Fibroblast of lung (primary cell): ENCODE measurements at regions not wholly inside any gene's neighbourhood (a gene's known extent, or its start where the extent isn't known, plus 50 kb on each side); places are given as distances from the start of the nearest gene placed in this dataset.

ENCODE experiments used
- CTCF ChIP-seq, 2 donors: IDR thresholded peaks in 1 of 2; conservative IDR thresholded peaks in 1 of 2; 1 replicate in 1 of 2; 2 replicates in 1 of 2; pipeline ENCODE4 v1.5.1; 2011 to 2012; ENCODE audit warnings: low read length in 2 of 2, control low read depth in 1 of 2, inconsistent platforms in 1 of 2, low read depth in 1 of 2, mild to moderate bottlenecking in 1 of 2
- EZH2 ChIP-seq: IDR thresholded peaks from 2 replicates; pipeline ENCODE4 v1.5.1; 2012; ENCODE audit warnings: low read length, control low read depth, mild to moderate bottlenecking; ENCODE audit errors: missing control alignments

- TF ChIP-seq CTCF (conservative IDR thresholded peaks at IDR 0.05 in 1 of 2, IDR thresholded peaks at IDR 0.05 in 1 of 2; ENCODE audit: low read depth in 1 of 2, low read length in 2 of 2), result no peak
- TF ChIP-seq EZH2, result no peak
Measured at GRCh38 chr10:130404476-130405055, 268.4 kb downstream of the GLRX3 start.
